CD4-positive, alpha-beta T cell treated with Interleukin-21 for 1 hour (primary cell): ENCODE measurements at regions not wholly inside any gene's neighbourhood (a gene's known extent, or its start where the extent isn't known, plus 50 kb on each side); places are given as distances from the start of the nearest gene placed in this dataset.
"Not testable (repeated sequence)": the region's sequence is repeated elsewhere in the genome, so short reads cannot be mapped to it uniquely, and the experiment has no call there.

Experiments
- DNase-seq: peaks from one replicate; pipeline ENCODE4 v3.0.0-alpha.2; 2020

- no peak for DNase-seq
Observed at GRCh38 chr3:198096015-198096414, 136.0 kb downstream of the LMLN start.

GRCh38 chr3:198097048-198097447, 137.0 kb downstream of the LMLN start:
- DNase-seq = no peak

GRCh38 chr3:198098661-198099081, 138.7 kb downstream of the LMLN start:
- not testable (repeated sequence) for DNase-seq

GRCh38 chr3:198103070-198103469, 143.1 kb downstream of the LMLN start:
- DNase-seq = peak; percentile 16

GRCh38 chr3:198106265-198106664, 146.2 kb downstream of the LMLN start:
- no peak for DNase-seq

- no peak for DNase-seq
Observed at GRCh38 chr3:198107840-198108734, 148.1 kb downstream of the LMLN start.

- DNase-seq = no peak
Observed at GRCh38 chr3:198109883-198110282, 149.9 kb downstream of the LMLN start.

- DNase-seq = no peak
Observed at GRCh38 chr3:198112031-198112430, 152.0 kb downstream of the LMLN start.

- no peak for DNase-seq
Observed at GRCh38 chr3:198113206-198114053, 153.4 kb downstream of the LMLN start.

- not testable (repeated sequence) for DNase-seq
Observed at GRCh38 chr3:198114516-198114915, 154.5 kb downstream of the LMLN start.

- DNase-seq = not testable (repeated sequence)
Observed at GRCh38 chr3:198122184-198122583, 162.2 kb downstream of the LMLN start.

- DNase-seq = not testable (repeated sequence)
Observed at GRCh38 chr3:198137038-198137835, 177.2 kb downstream of the LMLN start.

GRCh38 chr3:198138205-198138604, 178.2 kb downstream of the LMLN start:
- DNase-seq = not testable (repeated sequence)

- not testable (repeated sequence) for DNase-seq
Observed at GRCh38 chr3:198139037-198139436, 179.0 kb downstream of the LMLN start.

GRCh38 chr3:198139513-198140167, 179.6 kb downstream of the LMLN start:
- not testable (repeated sequence) for DNase-seq

- DNase-seq = not testable (repeated sequence)
Observed at GRCh38 chr3:198143300-198144137, 183.5 kb downstream of the LMLN start.

- DNase-seq = not testable (repeated sequence)
Observed at GRCh38 chr3:198145231-198145784, 185.3 kb downstream of the LMLN start.

GRCh38 chr3:198146070-198146469, 186.1 kb downstream of the LMLN start:
- DNase-seq = not testable (repeated sequence)

- DNase-seq = not testable (repeated sequence)
Observed at GRCh38 chr3:198146559-198147164, 186.6 kb downstream of the LMLN start.

GRCh38 chr3:198147213-198147612, 187.2 kb downstream of the LMLN start:
- DNase-seq = not testable (repeated sequence)
